MCF 10A (cell line): ENCODE measurements at regions not wholly inside any gene's neighbourhood (a gene's known extent, or its start where the extent isn't known, plus 50 kb on each side); places are given as distances from the start of the nearest gene placed in this dataset.

ENCODE experiments used
- BruUV-seq: library from RNA; stranded (reverse); fragments of 400-500 nt; replicated peaks from 2 replicates; lab custom pipeline; 2021; lab: Mats Ljungman, UMichigan
- CTCF ChIA-PET: fragments of 300-600 bp; sonication (Branson Sonifier 250); formaldehyde crosslinking; extraction: SDS; loops from one replicate; lab custom pipeline; 2021; ENCODE audit warnings: antibody characterized with exemption, inconsistent platforms; lab: Yijun Ruan, JAX
- POLR2A ChIA-PET: fragments of 300-600, 350-650 bp; sonication (Branson Sonifier 250); formaldehyde crosslinking; extraction: SDS; loops from one replicate; lab custom pipeline; 2020; ENCODE audit warnings: antibody characterized with exemption, inconsistent platforms; lab: Yijun Ruan, JAX
- DNase-seq: peaks from one replicate; pipeline ENCODE4 v3.0.0-alpha.2; 2018; ENCODE audit not compliant: unreplicated experiment
- H3K27ac Mint-ChIP-seq: one replicate; pipeline ENCODE4 v1.8.0; 2022; ENCODE audit warnings: mild to moderate bottlenecking, low read depth, mixed read lengths; ENCODE audit not compliant: unreplicated experiment
- H3K27me3 Mint-ChIP-seq: one replicate; pipeline ENCODE4 v1.8.0; 2022; ENCODE audit warnings: mixed read lengths; ENCODE audit not compliant: insufficient read depth, unreplicated experiment
- H3K36me3 Mint-ChIP-seq: one replicate; pipeline ENCODE4 v1.8.0; 2022; ENCODE audit warnings: mild to moderate bottlenecking, moderate library complexity, mixed read lengths; ENCODE audit not compliant: insufficient read depth, unreplicated experiment
- H3K4me1 Mint-ChIP-seq: one replicate; pipeline ENCODE4 v1.8.0; 2022; ENCODE audit warnings: mixed read lengths; ENCODE audit not compliant: insufficient read depth, unreplicated experiment
- H3K4me3 Mint-ChIP-seq: one replicate; pipeline ENCODE4 v1.8.0; 2022; ENCODE audit warnings: mild to moderate bottlenecking, moderate library complexity, mixed read lengths; ENCODE audit not compliant: unreplicated experiment
- H3K9me3 Mint-ChIP-seq: one replicate; pipeline ENCODE4 v1.8.0; 2022; ENCODE audit warnings: mixed read lengths; ENCODE audit not compliant: unreplicated experiment
- CTCF ChIP-seq: fragments of 200-600 bp; IDR thresholded peaks from one replicate; pipeline ENCODE4 v1.8.0; 2022; ENCODE audit warnings: antibody characterized with exemption, mild to moderate bottlenecking; ENCODE audit not compliant: unreplicated experiment
- intact Hi-C: fragments of 100-400 bp; cut with micrococcal nuclease; formaldehyde crosslinking; loops from 2 replicates; pipeline ENCODE4 v1.14.1; 2022

GRCh38 chr13:105937451-105937850 lies 598.0 kb downstream of the EFNB2 start:
- Mint-ChIP-seq H3K4me1 (peaks cover 7% of the 10 kb centered on the region), H3K36me3 (no peaks in the 10 kb centered on the region), H3K27me3 (no peaks in the 10 kb centered on the region), H3K9me3 (peaks cover 7% of the 10 kb centered on the region), H3K27ac (peak overlapping the region; percentile 55), H3K4me3 (no peak overlapping the region)
- intact Hi-C loops: no loop called here
- DNase-seq: no peak
- TF ChIP-seq CTCF: no peak
- POLR2A ChIA-PET: no interaction called here
- CTCF ChIA-PET: interaction anchor here (0.6 kb wide), 1 partner anchor 89 kb away, joined by 3 read pairs; no protein-coding TSS in a partner anchor
- BruUV-seq: no TSS peak

GRCh38 chr13:105936816-105937215 lies 598.6 kb downstream of the EFNB2 start:
- Mint-ChIP-seq H3K27me3 (no peaks in the 10 kb centered on the region), H3K27ac (peak overlapping the region; percentile 55), H3K4me3 (no peak overlapping the region), H3K9me3 (peaks cover 7% of the 10 kb centered on the region), H3K36me3 (no peaks in the 10 kb centered on the region), H3K4me1 (peaks cover 7% of the 10 kb centered on the region)
- BruUV-seq: no TSS peak
- POLR2A ChIA-PET: no interaction called here
- DNase-seq: no peak
- intact Hi-C loops: no loop called here
- CTCF ChIA-PET: no interaction called here
- no peak for TF ChIP-seq CTCF

GRCh38 chr13:105929505-105929904 lies 606.0 kb downstream of the EFNB2 start:
- Mint-ChIP-seq H3K4me1 (peaks cover 25% of the 10 kb centered on the region), H3K27ac (no peak overlapping the region), H3K9me3 (peaks cover 7% of the 10 kb centered on the region), H3K36me3 (peaks cover 7% of the 10 kb centered on the region), H3K4me3 (no peak overlapping the region), H3K27me3 (no peaks in the 10 kb centered on the region)
- DNase-seq: no peak
- ChIA-PET CTCF (no interaction called here), POLR2A (interaction anchor here (0.6 to 0.9 kb wide), 2 partner anchors 11 to 49 kb away, joined by 3 read pairs; no protein-coding TSS in a partner anchor)
- no TSS peak for BruUV-seq
- no peak for TF ChIP-seq CTCF
- intact Hi-C loops: no loop called here

- ChIA-PET POLR2A (interaction anchor here (0.6 to 0.9 kb wide), 2 partner anchors 11 to 50 kb away, joined by 3 read pairs; no protein-coding TSS in a partner anchor), CTCF (no interaction called here)
- Mint-ChIP-seq H3K4me1 (peaks cover 25% of the 10 kb centered on the region), H3K36me3 (peaks cover 7% of the 10 kb centered on the region), H3K4me3 (no peak overlapping the region), H3K9me3 (peaks cover 7% of the 10 kb centered on the region), H3K27me3 (no peaks in the 10 kb centered on the region), H3K27ac (no peak overlapping the region)
- intact Hi-C loops: no loop called here
- DNase-seq: no peak
- TF ChIP-seq CTCF: no peak
- no TSS peak for BruUV-seq
Measured at GRCh38 chr13:105928901-105929300, 606.6 kb downstream of the EFNB2 start.
